HG03469 (cell line): ENCODE measurements at regions not wholly inside any gene's neighbourhood (a gene's known extent, or its start where the extent isn't known, plus 50 kb on each side); places are given as distances from the start of the nearest gene placed in this dataset.

ENCODE experiments used
- ATAC-seq: cut with Tn5 transposase; IDR thresholded peaks from one replicate; pipeline ENCODE4 v1.9.1; 2021; ENCODE audit warnings: mild to moderate bottlenecking, moderate library complexity, moderate number of reproducible peaks; ENCODE audit not compliant: unreplicated experiment

GRCh38 chr6:126795161-126795560 lies 323.3 kb upstream of the RSPO3 start:
- no peak for ATAC-seq

GRCh38 chr6:126797981-126798380 lies 320.5 kb upstream of the RSPO3 start:
- ATAC-seq = no peak

- no peak for ATAC-seq
Observed at GRCh38 chr6:126803769-126804168, 314.7 kb upstream of the RSPO3 start.

- ATAC-seq = peak; percentile 80
Observed at GRCh38 chr6:126804332-126805064, 314.0 kb upstream of the RSPO3 start.

- no peak for ATAC-seq
Observed at GRCh38 chr6:126805861-126806260, 312.6 kb upstream of the RSPO3 start.

GRCh38 chr6:126807876-126808275 lies 310.6 kb upstream of the RSPO3 start:
- no peak for ATAC-seq

GRCh38 chr6:126811321-126811720 lies 307.1 kb upstream of the RSPO3 start:
- no peak for ATAC-seq

- ATAC-seq = no peak
Observed at GRCh38 chr6:126812010-126812409, 306.5 kb upstream of the RSPO3 start.

- ATAC-seq = no peak
Observed at GRCh38 chr6:126812651-126813050, 305.8 kb upstream of the RSPO3 start.

- no peak for ATAC-seq
Observed at GRCh38 chr6:126820634-126821033, 297.8 kb upstream of the RSPO3 start.

GRCh38 chr6:126821706-126822105 lies 296.8 kb upstream of the RSPO3 start:
- no peak for ATAC-seq

- ATAC-seq = no peak
Observed at GRCh38 chr6:126824226-126824625, 294.2 kb upstream of the RSPO3 start.

- no peak for ATAC-seq
Observed at GRCh38 chr6:126824815-126825214, 293.7 kb upstream of the RSPO3 start.

GRCh38 chr6:126826166-126826714 lies 292.2 kb upstream of the RSPO3 start:
- no peak for ATAC-seq

GRCh38 chr6:126831461-126831860 lies 287.0 kb upstream of the RSPO3 start:
- ATAC-seq = no peak

- ATAC-seq = no peak
Observed at GRCh38 chr6:126842769-126843168, 275.7 kb upstream of the RSPO3 start.

GRCh38 chr6:126848119-126848518 lies 270.4 kb upstream of the RSPO3 start:
- ATAC-seq = no peak

- no peak for ATAC-seq
Observed at GRCh38 chr6:126867641-126868040, 250.8 kb upstream of the RSPO3 start.

GRCh38 chr6:126873351-126873750 lies 245.1 kb upstream of the RSPO3 start:
- no peak for ATAC-seq

- ATAC-seq = no peak
Observed at GRCh38 chr6:126873791-126874190, 244.7 kb upstream of the RSPO3 start.

- ATAC-seq = no peak
Observed at GRCh38 chr6:126876446-126876845, 242.0 kb upstream of the RSPO3 start.

GRCh38 chr6:126880964-126881363 lies 237.5 kb upstream of the RSPO3 start:
- ATAC-seq = no peak

GRCh38 chr6:126886106-126886505 lies 232.4 kb upstream of the RSPO3 start:
- ATAC-seq = no peak
